ENCODE measurements at regions not wholly inside any gene's neighbourhood (a gene's known extent, or its start where the extent isn't known, plus 50 kb on each side); places are given as distances from the start of the nearest gene placed in this dataset.

- Mint-ChIP-seq H3K27me3 (ENCODE audit: low read depth) (no peaks in the 10 kb centered on the region), H3K36me3 (ENCODE audit: low read depth) (no peaks in the 10 kb centered on the region), H3K9me3 (peaks cover 3% of the 10 kb centered on the region), H3K4me1 (peaks cover 7% of the 10 kb centered on the region), H3K4me3 (no peak overlapping the region), H3K27ac (no peak overlapping the region)
- TF ChIP-seq CTCF (IDR thresholded peaks at IDR 0.05; ENCODE audit: unreplicated experiment in 3 of 3) = no peak
These were observed 495.1 kb upstream of the SGO1 start for GRCh38 chr3:20680990-20681628.

DNA sequence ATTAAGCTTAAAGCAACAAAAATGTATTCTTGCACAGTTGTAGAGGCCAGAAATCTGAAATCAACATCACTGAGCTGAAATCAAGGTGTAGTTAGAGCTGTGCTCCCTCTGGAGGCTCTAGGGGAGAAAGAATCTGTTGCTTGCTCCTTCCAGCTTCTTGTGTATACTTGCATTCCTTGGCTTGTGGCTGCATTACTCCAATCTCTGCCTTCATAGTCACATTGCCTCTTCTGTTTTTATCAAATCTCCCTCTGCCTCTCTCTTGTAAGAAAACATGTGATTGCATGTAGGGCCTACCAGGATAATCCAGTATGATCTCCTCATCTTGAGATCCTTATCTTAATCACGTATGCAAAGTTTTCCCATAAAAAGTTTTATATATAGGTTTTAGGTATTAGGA, 487.9 kb upstream of the SGO1 start:
- Mint-ChIP-seq H3K4me3 (no peak overlapping the region), H3K9me3 (peaks cover 6% of the 10 kb centered on the region), H3K36me3 (ENCODE audit: low read depth) (no peaks in the 10 kb centered on the region), H3K27me3 (ENCODE audit: low read depth) (no peaks in the 10 kb centered on the region), H3K27ac (no peak overlapping the region), H3K4me1 (peaks cover 14% of the 10 kb centered on the region)
- TF ChIP-seq CTCF (IDR thresholded peaks at IDR 0.05; ENCODE audit: unreplicated experiment in 3 of 3) = no peak

- no peaks in the 10 kb centered on the region for H3K36me3 Mint-ChIP-seq (ENCODE audit: low read depth)
- H3K27ac Mint-ChIP-seq = no peak overlapping the region
- H3K4me1 Mint-ChIP-seq = peaks cover 19% of the 10 kb centered on the region
- no peak for TF ChIP-seq CTCF (IDR thresholded peaks at IDR 0.05; ENCODE audit: unreplicated experiment in 3 of 3)
- peaks cover 2% of the 10 kb centered on the region for H3K9me3 Mint-ChIP-seq
- peaks cover 3% of the 10 kb centered on the region for H3K27me3 Mint-ChIP-seq (ENCODE audit: low read depth)
- no peak overlapping the region for H3K4me3 Mint-ChIP-seq
These were observed 483.7 kb upstream of the SGO1 start for GRCh38 chr3:20669675-20670074.

DNA sequence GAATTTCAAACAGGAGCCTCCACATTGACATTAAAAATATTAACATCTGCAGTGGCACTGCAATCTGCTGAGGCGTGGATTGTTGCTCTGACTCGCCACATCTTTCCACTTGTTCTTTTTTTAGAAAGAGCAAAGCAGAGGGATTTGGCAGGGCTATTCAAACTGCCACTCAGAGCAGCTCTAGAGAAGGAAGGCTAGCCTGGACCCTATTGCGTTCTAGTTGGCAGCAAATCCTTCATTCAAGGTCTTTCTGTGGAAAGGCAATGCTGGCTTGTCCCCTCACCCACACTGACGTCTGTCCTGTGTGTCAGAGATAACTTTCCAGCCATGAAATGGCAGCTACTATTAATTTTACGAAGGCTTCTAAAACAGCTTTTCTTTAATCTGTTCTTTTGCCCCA, 483.2 kb upstream of the SGO1 start:
- peaks cover 3% of the 10 kb centered on the region for H3K27me3 Mint-ChIP-seq (ENCODE audit: low read depth)
- peaks cover 19% of the 10 kb centered on the region for H3K4me1 Mint-ChIP-seq

GRCh38 chr3:20668411-20668810, 482.4 kb upstream of the SGO1 start:
- Mint-ChIP-seq H3K36me3 (ENCODE audit: low read depth) (no peaks in the 10 kb centered on the region), H3K27me3 (ENCODE audit: low read depth) (peaks cover 3% of the 10 kb centered on the region), H3K4me1 (peaks cover 19% of the 10 kb centered on the region), H3K27ac (no peak overlapping the region), H3K4me3 (no peak overlapping the region), H3K9me3 (no peaks in the 10 kb centered on the region)
- TF ChIP-seq CTCF (IDR thresholded peaks at IDR 0.05; ENCODE audit: unreplicated experiment in 3 of 3) = no peak

More for the DNA sequence above, 483.2 kb upstream of the SGO1 start:
- H3K27ac Mint-ChIP-seq = no peak overlapping the region
- no peaks in the 10 kb centered on the region for H3K36me3 Mint-ChIP-seq (ENCODE audit: low read depth)
- H3K9me3 Mint-ChIP-seq = peaks cover 2% of the 10 kb centered on the region
- no peak for TF ChIP-seq CTCF (IDR thresholded peaks at IDR 0.05; ENCODE audit: unreplicated experiment in 3 of 3)
- no peak overlapping the region for H3K4me3 Mint-ChIP-seq

- no peak for TF ChIP-seq CTCF (IDR thresholded peaks at IDR 0.05; ENCODE audit: unreplicated experiment in 3 of 3)
- Mint-ChIP-seq H3K27ac (no peak overlapping the region), H3K9me3 (no peaks in the 10 kb centered on the region), H3K36me3 (ENCODE audit: low read depth) (no peaks in the 10 kb centered on the region), H3K4me1 (peaks cover 19% of the 10 kb centered on the region), H3K27me3 (ENCODE audit: low read depth) (peaks cover 3% of the 10 kb centered on the region), H3K4me3 (no peak overlapping the region)
These were observed 480.1 kb upstream of the SGO1 start for GRCh38 chr3:20666091-20666490.

Measured in nephron (organoid).